B cell (primary cell): ENCODE measurements at regions not wholly inside any gene's neighbourhood (a gene's known extent, or its start where the extent isn't known, plus 50 kb on each side); places are given as distances from the start of the nearest gene placed in this dataset.

ENCODE experiments used
- ATAC-seq: fragments of 200-7000 bp; cut with Tn5 transposase; one replicate; pipeline ENCODE4 v1.10.0; 2021; ENCODE audit warnings: low read depth, mild to moderate bottlenecking, moderate number of reproducible peaks, moderate library complexity
- CTCF ChIA-PET: fragments of 350-600 bp; sonication (Branson Sonifier 250); formaldehyde crosslinking; loops from one replicate; lab custom pipeline; 2021; ENCODE audit warnings: antibody characterized with exemption, inconsistent platforms; lab: Charles Lee
- POLR2A ChIA-PET: fragments of 350-600 bp; sonication (Branson Sonifier 250); formaldehyde crosslinking; loops from one replicate; lab custom pipeline; 2021; ENCODE audit warnings: antibody characterized with exemption; lab: Charles Lee
- DNase-seq: peaks from one replicate; pipeline ENCODE4 v3.0.0; 2013
- H2AFZ ChIP-seq: 2 replicates; pipeline ENCODE4 v1.6.1; 2012; ENCODE audit warnings: mild to moderate bottlenecking, low read depth, low read length; ENCODE audit not compliant: insufficient read depth, poor library complexity, severe bottlenecking
- H3K27ac ChIP-seq, 2 donors: 1 replicate in 1 of 2; 2 replicates in 1 of 2; pipeline ENCODE4 v1.5.1; 2012 to 2013; ENCODE audit warnings: low read length in 2 of 2, mild to moderate bottlenecking in 2 of 2, moderate library complexity in 1 of 2
- H3K27me3 ChIP-seq, 4 experiments: fragments of 200-600 bp in 1 of 4; sonication (generic) in 1 of 4; replicated peaks in 1 of 4; 1 replicate in 2 of 4; 2 replicates in 2 of 4; pipeline versions ENCODE4 v1.6.1 to v1.7.0; 2013 to 2016; ENCODE audit warnings: low read length in 3 of 4, mild to moderate bottlenecking in 2 of 4, mixed read lengths in 1 of 4, moderate library complexity in 1 of 4; ENCODE audit not compliant: insufficient read depth in 4 of 4, control insufficient read depth in 3 of 4; ENCODE audit errors: control extremely low read depth in 1 of 4
- H3K36me3 ChIP-seq, 2 experiments: replicated peaks in 1 of 2; 1 replicate in 1 of 2; 2 replicates in 1 of 2; pipeline versions ENCODE4 v1.6.1 to v1.7.1; 2013; ENCODE audit warnings: low read length in 1 of 2; ENCODE audit not compliant: insufficient read depth in 2 of 2, control insufficient read depth in 1 of 2; ENCODE audit errors: control extremely low read depth in 1 of 2, extremely low read depth in 1 of 2
- H3K4me1 ChIP-seq, 2 donors: fragments of 200-600 bp in 1 of 2; sonication (generic) in 1 of 2; 1 replicate in 1 of 2; 2 replicates in 1 of 2; pipeline versions ENCODE4 v1.5.1 to v1.6.1; 2013 to 2017; ENCODE audit warnings: low read length in 2 of 2; ENCODE audit not compliant: control insufficient read depth in 2 of 2, insufficient read depth in 2 of 2
- H3K4me2 ChIP-seq: replicated peaks from 2 replicates; pipeline ENCODE3; 2012; ENCODE audit warnings: mild to moderate bottlenecking, low read depth, low read length; ENCODE audit not compliant: poor library complexity, severe bottlenecking
- H3K4me3 ChIP-seq, 5 experiments: fragments of 200-600 bp in 1 of 5; sonication (generic) in 1 of 5; 1 replicate in 3 of 5; 2 replicates in 2 of 5; pipeline versions ENCODE4 v1.5.1 to v1.7.0; 2011 to 2016; ENCODE audit warnings: low read length in 4 of 5, mild to moderate bottlenecking in 4 of 5, low read depth in 2 of 5, control low read depth in 1 of 5, moderate library complexity in 1 of 5; ENCODE audit not compliant: insufficient read depth in 1 of 5; ENCODE audit errors: control extremely low read depth in 1 of 5, extremely low read depth in 1 of 5
- H3K79me2 ChIP-seq: fragments of 200-600 bp; sonication (generic); one replicate; pipeline ENCODE4 v1.6.0; 2016; ENCODE audit warnings: low read length; ENCODE audit not compliant: control insufficient read depth, insufficient read depth
- H3K9ac ChIP-seq: fragments of 200-600 bp; sonication (generic); 2 replicates; pipeline ENCODE4 v1.6.1; 2017; ENCODE audit warnings: mild to moderate bottlenecking, low read length, moderate library complexity
- H3K9me3 ChIP-seq, 3 donors: one replicate each; pipeline versions ENCODE4 v1.6.1 to v1.7.1; 2013; ENCODE audit warnings: low read length in 2 of 3; ENCODE audit not compliant: control insufficient read depth in 2 of 3, insufficient read depth in 1 of 3; ENCODE audit errors: control extremely low read depth in 1 of 3
- H4K20me1 ChIP-seq: 2 replicates; pipeline ENCODE4 v1.6.0; 2012; ENCODE audit warnings: mild to moderate bottlenecking, low read length; ENCODE audit not compliant: insufficient read depth, control insufficient read depth, poor library complexity, severe bottlenecking
- H3K27ac Mint-ChIP-seq: one replicate; pipeline ENCODE4 v1.8.0; 2021; ENCODE audit warnings: mixed read lengths
- H3K27me3 Mint-ChIP-seq: one replicate; pipeline ENCODE4 v1.8.0; 2021; ENCODE audit warnings: mixed read lengths
- H3K4me1 Mint-ChIP-seq: one replicate; pipeline ENCODE4 v1.8.0; 2021; ENCODE audit warnings: mixed read lengths
- H3K4me3 Mint-ChIP-seq: one replicate; pipeline ENCODE4 v1.8.0; 2021; ENCODE audit warnings: mixed read lengths
- H3K9me3 Mint-ChIP-seq: one replicate; pipeline ENCODE4 v1.8.0; 2022; ENCODE audit warnings: mixed read lengths; ENCODE audit not compliant: insufficient read depth
- CTCF ChIP-seq: fragments of 200-600 bp; IDR thresholded peaks from one replicate; pipeline ENCODE4 v1.8.0; 2022; ENCODE audit warnings: antibody characterized with exemption, mild to moderate bottlenecking
- EZH2 ChIP-seq: IDR thresholded peaks from 2 replicates; pipeline ENCODE4 v1.6.1; 2012; ENCODE audit warnings: borderline replicate concordance, low read depth, mild to moderate bottlenecking, moderate library complexity, low read length; ENCODE audit not compliant: insufficient read depth, poor library complexity, severe bottlenecking
- WGBS: methylation state at CpG from one replicate; pipeline ENCODE4 v1.1.5; 2013; ENCODE audit warnings: missing lambda C conversion rate; ENCODE audit not compliant: insufficient coverage; 5-methylcytosine and 5-hydroxymethylcytosine counted together
- intact Hi-C: fragments of 100-400 bp; cut with micrococcal nuclease; formaldehyde crosslinking; loops from one replicate; pipeline ENCODE4 v1.10.0; 2022

- ChIA-PET POLR2A (no interaction called here), CTCF (no interaction called here)
- H3K4me3 Mint-ChIP-seq: no peak overlapping the region
- H3K36me3 ChIP-seq: no peaks in the 10 kb centered on the region
- 95% methylated on average over 2 of the region's 4 CpGs for WGBS
- no peaks in the 10 kb centered on the region for H3K9me3 ChIP-seq
- H3K27me3 ChIP-seq: no peaks in the 10 kb centered on the region
- H3K27ac ChIP-seq: no peak overlapping the region
- intact Hi-C loops: no loop called here
- H3K9ac ChIP-seq: no peak overlapping the region
- no peaks in the 10 kb centered on the region for H4K20me1 ChIP-seq
- no peaks in the 10 kb centered on the region for H3K4me1 ChIP-seq
- H3K4me1 Mint-ChIP-seq: no peaks in the 10 kb centered on the region
- no peaks in the 10 kb centered on the region for H3K9me3 Mint-ChIP-seq
- no peaks in the 10 kb centered on the region for H3K79me2 ChIP-seq
- H3K4me2 ChIP-seq: no peak overlapping the region
- no peak overlapping the region for H2AFZ ChIP-seq
- no peak overlapping the region for H3K27ac Mint-ChIP-seq
- H3K4me3 ChIP-seq: no peak overlapping the region
- H3K27me3 Mint-ChIP-seq: no peaks in the 10 kb centered on the region
- DNase-seq (no peak), ATAC-seq (no peak)
- TF ChIP-seq EZH2: no peak
- TF ChIP-seq CTCF: no peak
Observed at GRCh38 chr5:77871946-77872345, 95.8 kb upstream of the TBCA start.

DNA sequence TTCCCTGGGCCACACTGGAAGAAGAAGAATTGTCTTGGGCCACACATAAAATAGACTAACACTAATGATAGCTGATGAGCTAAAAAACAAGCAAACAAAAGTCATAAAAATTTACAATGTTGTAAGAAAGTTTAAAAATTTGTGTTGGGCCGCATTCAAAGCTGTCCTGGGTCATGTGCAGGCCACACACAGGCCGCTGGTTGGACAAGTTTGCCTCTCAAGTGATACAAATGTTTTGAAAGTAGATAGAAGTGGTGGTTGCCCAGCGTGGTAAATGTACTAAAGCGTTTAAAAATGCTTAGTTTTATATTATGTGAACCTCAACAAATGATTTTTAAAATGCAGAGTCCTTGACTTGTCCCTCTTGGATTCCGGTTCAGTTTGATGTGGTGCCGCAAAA lies 94.9 kb upstream of the TBCA start:
- no peak overlapping the region for H3K27ac ChIP-seq
- intact Hi-C loops: no loop called here
- no peaks in the 10 kb centered on the region for H3K79me2 ChIP-seq
- no peaks in the 10 kb centered on the region for H3K9me3 ChIP-seq
- Mint-ChIP-seq H3K27me3 (no peaks in the 10 kb centered on the region), H3K4me3 (no peak overlapping the region), H3K9me3 (no peaks in the 10 kb centered on the region), H3K4me1 (no peaks in the 10 kb centered on the region), H3K27ac (no peak overlapping the region)
- TF ChIP-seq CTCF: no peak
- TF ChIP-seq EZH2: no peak
- POLR2A ChIA-PET: no interaction called here
- no peak overlapping the region for H3K4me2 ChIP-seq
- CTCF ChIA-PET: no interaction called here
- WGBS: 94% methylated on average over 2 of the region's 6 CpGs
- H3K4me3 ChIP-seq: no peak overlapping the region
- no peak for DNase-seq
- H3K4me1 ChIP-seq: no peaks in the 10 kb centered on the region
- no peak for ATAC-seq
- no peak overlapping the region for H3K9ac ChIP-seq
- no peak overlapping the region for H2AFZ ChIP-seq
- H3K27me3 ChIP-seq: no peaks in the 10 kb centered on the region
- H4K20me1 ChIP-seq: no peaks in the 10 kb centered on the region
- H3K36me3 ChIP-seq: no peaks in the 10 kb centered on the region
